ENCODE measurements at regions not wholly inside any gene's neighbourhood (a gene's known extent, or its start where the extent isn't known, plus 50 kb on each side); places are given as distances from the start of the nearest gene placed in this dataset.

GRCh38 chr4:96599752-96600151 is 759.9 kb downstream of the PDHA2 start:
- no peak for DNase-seq (ENCODE audit: low spot score)
- intact Hi-C loops (cut with DNase I), result no loop called here
- ATAC-seq, result no peak

GRCh38 chr4:96602661-96603060 is 762.8 kb downstream of the PDHA2 start:
- ATAC-seq, result no peak
- intact Hi-C loops (cut with DNase I), result no loop called here
- DNase-seq (ENCODE audit: low spot score), result no peak

- no peak for DNase-seq (ENCODE audit: low spot score)
- ATAC-seq, result no peak
- intact Hi-C loops (cut with DNase I), result no loop called here
These were observed 763.7 kb downstream of the PDHA2 start for GRCh38 chr4:96603641-96604040.

- intact Hi-C loops (cut with DNase I), result no loop called here
These were observed 766.6 kb downstream of the PDHA2 start for GRCh38 chr4:96606451-96606850.

GRCh38 chr4:96626023-96626422 is 786.1 kb downstream of the PDHA2 start:
- intact Hi-C loops (cut with DNase I), result no loop called here
- ATAC-seq, result no peak

More at GRCh38 chr4:96606451-96606850, 766.6 kb downstream of the PDHA2 start:
- DNase-seq (ENCODE audit: low spot score), result no peak
- no peak for ATAC-seq

GRCh38 chr4:96630839-96631238 is 790.9 kb downstream of the PDHA2 start:
- ATAC-seq (no peak), DNase-seq (ENCODE audit: low spot score) (no peak)
- intact Hi-C loops (cut with DNase I), result no loop called here

More at GRCh38 chr4:96626023-96626422, 786.1 kb downstream of the PDHA2 start:
- no peak for DNase-seq (ENCODE audit: low spot score)

GRCh38 chr4:96637971-96638412 is 798.1 kb downstream of the PDHA2 start:
- intact Hi-C loops (cut with DNase I), result no loop called here
- no peak for ATAC-seq
- DNase-seq (ENCODE audit: low spot score), result no peak

- intact Hi-C loops (cut with DNase I), result no loop called here
- DNase-seq (ENCODE audit: low spot score), result no peak
- no peak for ATAC-seq
These were observed 800.0 kb downstream of the PDHA2 start for GRCh38 chr4:96639932-96640331.

GRCh38 chr4:96642490-96642889 is 802.6 kb downstream of the PDHA2 start:
- DNase-seq (ENCODE audit: low spot score), result no peak
- ATAC-seq, result no peak
- intact Hi-C loops (cut with DNase I), result no loop called here

GRCh38 chr4:96646146-96646545 is 806.3 kb downstream of the PDHA2 start:
- ATAC-seq (no peak), DNase-seq (ENCODE audit: low spot score) (no peak)
- intact Hi-C loops (cut with DNase I), result no loop called here

- ATAC-seq (no peak), DNase-seq (ENCODE audit: low spot score) (no peak)
- intact Hi-C loops (cut with DNase I), result no loop called here
These were observed 809.6 kb downstream of the PDHA2 start for GRCh38 chr4:96649536-96649935.

- ATAC-seq (no peak), DNase-seq (ENCODE audit: low spot score) (no peak)
- intact Hi-C loops (cut with DNase I), result no loop called here
These were observed 812.3 kb downstream of the PDHA2 start for GRCh38 chr4:96652158-96652557.

- DNase-seq (ENCODE audit: low spot score) (no peak), ATAC-seq (no peak)
- intact Hi-C loops (cut with DNase I), result no loop called here
These were observed 812.9 kb downstream of the PDHA2 start for GRCh38 chr4:96652821-96653220.

- ATAC-seq, result no peak
- DNase-seq (ENCODE audit: low spot score), result no peak
- intact Hi-C loops (cut with DNase I), result no loop called here
These were observed 814.2 kb downstream of the PDHA2 start for GRCh38 chr4:96654045-96654444.

- DNase-seq (ENCODE audit: low spot score), result no peak
- intact Hi-C loops (cut with DNase I), result no loop called here
- ATAC-seq, result no peak
These were observed 830.5 kb downstream of the PDHA2 start for GRCh38 chr4:96670381-96670780.

GRCh38 chr4:96675416-96675815 is 835.5 kb downstream of the PDHA2 start:
- DNase-seq (ENCODE audit: low spot score) (no peak), ATAC-seq (no peak)
- intact Hi-C loops (cut with DNase I), result no loop called here

- ATAC-seq, result no peak
- DNase-seq (ENCODE audit: low spot score), result no peak
- intact Hi-C loops (cut with DNase I), result no loop called here
These were observed 836.0 kb downstream of the PDHA2 start for GRCh38 chr4:96675896-96676295.

- DNase-seq (ENCODE audit: low spot score), result no peak
- ATAC-seq, result no peak
- intact Hi-C loops (cut with DNase I), result no loop called here
These were observed 837.0 kb downstream of the PDHA2 start for GRCh38 chr4:96676754-96677435.

GRCh38 chr4:96677499-96677898 is 837.6 kb downstream of the PDHA2 start:
- ATAC-seq (no peak), DNase-seq (ENCODE audit: low spot score) (no peak)
- intact Hi-C loops (cut with DNase I), result no loop called here

- DNase-seq (ENCODE audit: low spot score) (no peak), ATAC-seq (no peak)
- intact Hi-C loops (cut with DNase I), result no loop called here
These were observed 841.3 kb downstream of the PDHA2 start for GRCh38 chr4:96681218-96681617.

- DNase-seq (ENCODE audit: low spot score), result no peak
- no peak for ATAC-seq
- intact Hi-C loops (cut with DNase I), result no loop called here
These were observed 845.8 kb downstream of the PDHA2 start for GRCh38 chr4:96685691-96686090.

Measured in sciatic nerve (tissue), 2 donors.